PFSK-1 (cell line): ENCODE measurements at regions not wholly inside any gene's neighbourhood (a gene's known extent, or its start where the extent isn't known, plus 50 kb on each side); places are given as distances from the start of the nearest gene placed in this dataset.

Experiments used
- POLR2AphosphoS5 ChIP-seq: IDR thresholded peaks from 2 replicates; pipeline ENCODE4 v1.6.1; 2012; ENCODE audit warnings: low read depth, mild to moderate bottlenecking, control low read depth, low read length, moderate library complexity
- REST ChIP-seq, 2 experiments: IDR thresholded peaks; 2 replicates each; pipeline versions ENCODE4 v1.6.1 to v1.8.0; 2011 to 2012; ENCODE audit warnings: low read depth in 2 of 2, low read length in 2 of 2, control low read depth in 1 of 2, inconsistent platforms in 1 of 2, mild to moderate bottlenecking in 1 of 2, moderate library complexity in 1 of 2; ENCODE audit not compliant: insufficient read depth in 1 of 2
- SIN3A ChIP-seq: IDR thresholded peaks from 2 replicates; pipeline ENCODE4 v1.6.1; 2012; ENCODE audit warnings: mild to moderate bottlenecking, low read length, moderate library complexity, borderline replicate concordance; ENCODE audit not compliant: insufficient read depth
- TAF1 ChIP-seq: IDR thresholded peaks from 2 replicates; pipeline ENCODE4 v1.6.1; 2012; ENCODE audit warnings: low read length, control low read depth, borderline replicate concordance; ENCODE audit not compliant: insufficient read depth

GRCh38 chr19:28670836-28671235 lies 542.1 kb downstream of the UQCRFS1 start:
- TF ChIP-seq REST (IDR thresholded peaks at IDR 0.05; ENCODE audit: insufficient read depth in 1 of 2, low read depth in 2 of 2, low read length in 2 of 2): no peak
- no peak for TF ChIP-seq TAF1
- no peak for TF ChIP-seq POLR2AphosphoS5
- TF ChIP-seq SIN3A: no peak
